Hepatocyte (in vitro differentiated cells): ENCODE measurements at regions not wholly inside any gene's neighbourhood (a gene's known extent, or its start where the extent isn't known, plus 50 kb on each side); places are given as distances from the start of the nearest gene placed in this dataset.

Source experiments
- CTCF ChIP-seq: fragments of 200-600 bp; sonication (generic); IDR thresholded peaks from 2 replicates; pipeline ENCODE4 v1.5.1; 2016; ENCODE audit warnings: antibody characterized with exemption, mild to moderate bottlenecking; ENCODE audit not compliant: poor library complexity
- EZH2 ChIP-seq: fragments of 200-600 bp; sonication (generic); IDR thresholded peaks from 2 replicates; pipeline ENCODE4 v1.6.1; 2016; ENCODE audit warnings: antibody characterized with exemption, mild to moderate bottlenecking, borderline replicate concordance
- EZH2phosphoT487 ChIP-seq: fragments of 200-600 bp; sonication (generic); IDR thresholded peaks from one replicate; pipeline ENCODE4 v1.6.1; 2018; ENCODE audit warnings: antibody characterized with exemption, mild to moderate bottlenecking, low read depth, moderate library complexity; ENCODE audit not compliant: unreplicated experiment, severe bottlenecking

GRCh38 chr15:37847776-37848175 lies 86.7 kb upstream of the TMCO5A start:
- no peak for TF ChIP-seq CTCF
- TF ChIP-seq EZH2, result no peak
- no peak for TF ChIP-seq EZH2phosphoT487
